PC-3 (cell line): ENCODE measurements at regions not wholly inside any gene's neighbourhood (a gene's known extent, or its start where the extent isn't known, plus 50 kb on each side); places are given as distances from the start of the nearest gene placed in this dataset.

ENCODE experiments used
- CTCF ChIP-seq: fragments of 300-600 bp; sonication (generic); conservative IDR thresholded peaks from 2 replicates; pipeline ENCODE4 v1.5.1; 2017; ENCODE audit warnings: antibody characterized with exemption, low read depth, mild to moderate bottlenecking, low read length
- EZH2 ChIP-seq: fragments of 300-600 bp; sonication (generic); IDR thresholded peaks from one replicate; pipeline ENCODE4 v1.6.1; 2017; ENCODE audit warnings: antibody characterized with exemption, mild to moderate bottlenecking, low read length; ENCODE audit not compliant: unreplicated experiment
- EZH2phosphoT487 ChIP-seq: fragments of 300-600 bp; sonication (generic); IDR thresholded peaks from 2 replicates; pipeline ENCODE4 v1.6.1; 2018; ENCODE audit warnings: mild to moderate bottlenecking, antibody characterized with exemption, low read length, borderline replicate concordance

DNA sequence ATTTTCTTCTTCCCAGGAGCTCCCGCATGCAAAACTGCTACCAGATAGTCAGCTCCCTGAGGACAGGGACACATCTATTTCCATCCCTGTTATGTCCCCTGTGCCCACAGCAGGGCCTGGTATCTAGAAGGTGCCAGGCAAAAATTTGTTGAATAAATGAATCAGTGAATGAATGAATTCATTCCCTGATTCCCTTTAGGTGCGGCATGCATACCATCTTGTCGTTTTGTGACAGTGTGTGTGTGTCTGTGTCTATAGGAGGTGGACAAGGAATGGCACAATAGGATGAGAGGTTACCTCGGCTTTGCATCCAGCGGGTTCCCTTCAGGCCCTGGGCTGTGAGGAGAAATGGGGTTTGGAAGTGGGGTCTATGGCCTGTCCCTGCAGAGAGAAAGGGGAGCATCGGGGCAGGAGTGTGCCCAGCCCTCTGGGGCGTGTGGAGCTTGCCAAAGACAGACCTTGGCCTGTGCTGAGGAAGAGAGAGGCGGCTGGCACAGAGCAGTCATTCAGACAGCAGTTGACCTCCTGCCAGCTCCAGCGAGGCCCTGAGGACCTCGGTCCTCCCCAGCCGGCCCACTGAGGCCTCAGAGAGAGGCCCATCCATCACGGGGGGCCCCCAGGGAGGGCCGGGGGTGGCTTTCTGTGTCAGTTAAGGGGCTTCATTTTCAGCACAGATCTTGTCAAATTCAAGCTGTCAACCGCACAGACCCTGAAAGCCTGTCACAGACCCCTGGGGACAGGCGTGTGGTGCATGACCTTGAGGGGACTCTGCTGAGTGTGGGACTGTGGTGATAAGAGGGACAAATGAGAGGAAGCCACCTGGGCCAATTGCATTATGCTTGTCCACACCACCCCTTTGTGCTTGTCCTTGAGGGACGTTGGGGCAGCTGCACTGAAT lies 125.9 kb upstream of the CXCR4 start:
- TF ChIP-seq EZH2phosphoT487 = no peak
- no peak for TF ChIP-seq CTCF
- no peak for TF ChIP-seq EZH2
